ENCODE measurements at regions not wholly inside any gene's neighbourhood (a gene's known extent, or its start where the extent isn't known, plus 50 kb on each side); places are given as distances from the start of the nearest gene placed in this dataset.

- TF ChIP-seq GATA3 (IDR thresholded peaks at IDR 0.05; ENCODE audit: low read depth, low read length) (no peak), GATA2 (IDR thresholded peaks at IDR 0.05; ENCODE audit: low read depth, low read length) (no peak)
Measured at GRCh38 chrX:130561930-130562329, 160.1 kb downstream of the RBMX2 start.
